ENCODE measurements at regions not wholly inside any gene's neighbourhood (a gene's known extent, or its start where the extent isn't known, plus 50 kb on each side); places are given as distances from the start of the nearest gene placed in this dataset.

DNA sequence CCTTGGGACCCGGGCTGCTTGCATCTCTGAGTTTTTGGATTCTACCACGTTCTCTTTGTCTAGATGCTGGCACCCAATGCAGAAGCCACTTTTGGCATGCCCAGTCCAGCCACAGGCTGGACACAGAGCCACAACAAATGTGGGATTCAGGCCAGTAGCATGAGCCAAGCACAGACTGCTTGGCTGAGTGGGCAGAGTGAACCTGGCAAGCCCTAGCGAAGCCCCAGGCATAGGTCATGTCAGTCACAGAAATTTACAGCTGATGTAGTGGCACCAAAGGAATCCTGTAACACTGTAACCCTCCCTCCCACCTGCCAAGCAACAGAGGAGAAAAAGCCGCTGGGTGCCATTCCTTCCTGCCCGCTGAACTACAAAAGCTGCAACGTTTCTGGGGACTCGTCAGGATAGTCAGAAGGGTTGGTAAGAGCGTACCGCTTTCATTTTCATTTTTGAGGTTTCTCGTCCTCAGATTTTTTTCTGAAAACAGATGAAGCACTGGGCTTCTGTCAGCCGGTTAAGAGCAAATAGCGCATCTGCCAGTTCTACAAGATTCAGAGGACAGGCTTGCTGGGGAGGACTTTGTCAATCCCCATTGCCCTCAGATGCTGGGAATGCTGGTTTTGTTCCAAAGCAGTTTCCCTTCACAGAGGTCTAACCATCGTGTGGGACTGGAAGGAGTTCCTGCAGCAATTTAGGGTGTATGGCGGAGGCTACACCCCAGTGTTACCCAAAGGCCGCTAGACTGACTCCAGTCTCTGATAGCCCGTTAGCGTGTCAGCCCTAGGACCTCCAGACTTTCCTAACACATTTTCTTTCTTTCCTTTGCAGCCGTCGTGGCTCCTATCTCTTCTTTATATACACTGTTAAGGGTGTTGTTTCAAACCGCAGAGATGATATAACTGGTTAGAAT is 399.0 kb downstream of the HTR1A start:
- H3K4me1 Mint-ChIP-seq, result no peaks in the 10 kb centered on the region
- no peaks in the 10 kb centered on the region for H3K27me3 Mint-ChIP-seq
- H3K36me3 Mint-ChIP-seq (ENCODE audit: low read depth), result no peaks in the 10 kb centered on the region
- peaks cover 18% of the 10 kb centered on the region for H3K9me3 Mint-ChIP-seq
- no peak overlapping the region for H3K27ac Mint-ChIP-seq
- no peak overlapping the region for H3K4me3 Mint-ChIP-seq
- ATAC-seq (replicated peaks), result no peak

DNA sequence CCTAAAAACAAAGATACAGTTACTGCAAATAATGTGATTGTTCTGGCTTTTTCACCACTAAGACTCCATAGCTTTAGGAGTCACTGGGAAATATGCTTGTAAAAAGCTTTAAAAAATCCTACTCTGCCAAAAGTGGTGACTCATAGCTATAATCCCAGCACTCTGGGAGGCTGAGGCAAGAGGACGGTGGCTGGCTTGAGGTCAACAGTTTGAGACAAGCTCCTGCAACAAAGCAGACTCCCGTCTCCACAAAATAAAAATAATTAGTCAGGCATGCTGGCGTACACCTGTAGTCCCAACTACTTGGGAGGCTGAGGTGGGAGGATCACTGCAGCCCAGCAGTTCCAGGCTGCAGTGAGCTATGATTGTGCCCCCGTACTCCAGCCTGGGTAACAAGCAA is 406.4 kb downstream of the HTR1A start:
- Mint-ChIP-seq H3K27ac (no peak overlapping the region), H3K27me3 (no peaks in the 10 kb centered on the region), H3K36me3 (ENCODE audit: low read depth) (no peaks in the 10 kb centered on the region), H3K4me3 (no peak overlapping the region), H3K9me3 (peaks cover 20% of the 10 kb centered on the region), H3K4me1 (no peaks in the 10 kb centered on the region)
- ATAC-seq (replicated peaks), result no peak

DNA sequence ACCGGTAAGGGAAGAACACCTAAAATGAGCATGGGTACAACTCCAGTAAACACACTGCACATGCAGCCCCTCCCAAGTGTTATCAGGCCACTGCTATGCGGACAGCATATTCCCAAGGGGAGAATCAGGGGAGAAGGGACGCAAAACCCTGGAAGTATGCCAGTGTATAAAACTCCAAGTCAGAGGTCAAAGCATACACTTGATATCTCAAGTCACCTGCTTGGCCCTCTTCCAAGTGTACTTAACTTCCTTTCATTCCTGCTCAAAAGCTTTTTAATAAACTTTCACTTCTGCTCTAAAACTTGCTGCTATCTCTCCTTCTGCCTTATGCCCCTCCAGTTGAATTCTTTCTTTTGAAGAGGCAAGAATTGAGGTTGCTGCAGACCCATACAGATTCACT is 408.1 kb downstream of the HTR1A start:
- Mint-ChIP-seq H3K27me3 (no peaks in the 10 kb centered on the region), H3K4me1 (no peaks in the 10 kb centered on the region), H3K27ac (no peak overlapping the region), H3K4me3 (no peak overlapping the region), H3K9me3 (peaks cover 10% of the 10 kb centered on the region), H3K36me3 (ENCODE audit: low read depth) (no peaks in the 10 kb centered on the region)
- no peak for ATAC-seq (replicated peaks)

DNA sequence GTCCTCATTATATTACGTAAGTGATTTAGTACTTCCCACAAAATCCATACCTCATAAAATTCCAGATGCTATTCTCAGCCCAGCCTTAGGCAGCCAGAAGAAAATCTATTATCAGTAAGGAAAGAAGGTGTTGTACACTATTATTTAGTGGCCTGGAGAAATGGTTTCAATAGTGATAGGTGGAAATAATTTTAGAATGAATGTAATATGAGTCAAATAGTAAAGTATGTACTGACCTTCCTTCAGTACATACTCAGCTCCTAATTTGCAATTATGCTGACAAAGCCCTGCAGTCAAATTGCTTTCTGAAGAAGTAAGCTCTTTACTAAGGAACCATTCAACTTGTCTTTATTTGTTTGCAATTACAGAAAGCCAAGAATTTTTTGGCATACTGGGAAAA is 409.2 kb downstream of the HTR1A start:
- Mint-ChIP-seq H3K27me3 (no peaks in the 10 kb centered on the region), H3K4me3 (no peak overlapping the region), H3K27ac (no peak overlapping the region), H3K9me3 (peaks cover 10% of the 10 kb centered on the region), H3K36me3 (ENCODE audit: low read depth) (no peaks in the 10 kb centered on the region), H3K4me1 (no peaks in the 10 kb centered on the region)
- ATAC-seq (replicated peaks), result no peak

DNA sequence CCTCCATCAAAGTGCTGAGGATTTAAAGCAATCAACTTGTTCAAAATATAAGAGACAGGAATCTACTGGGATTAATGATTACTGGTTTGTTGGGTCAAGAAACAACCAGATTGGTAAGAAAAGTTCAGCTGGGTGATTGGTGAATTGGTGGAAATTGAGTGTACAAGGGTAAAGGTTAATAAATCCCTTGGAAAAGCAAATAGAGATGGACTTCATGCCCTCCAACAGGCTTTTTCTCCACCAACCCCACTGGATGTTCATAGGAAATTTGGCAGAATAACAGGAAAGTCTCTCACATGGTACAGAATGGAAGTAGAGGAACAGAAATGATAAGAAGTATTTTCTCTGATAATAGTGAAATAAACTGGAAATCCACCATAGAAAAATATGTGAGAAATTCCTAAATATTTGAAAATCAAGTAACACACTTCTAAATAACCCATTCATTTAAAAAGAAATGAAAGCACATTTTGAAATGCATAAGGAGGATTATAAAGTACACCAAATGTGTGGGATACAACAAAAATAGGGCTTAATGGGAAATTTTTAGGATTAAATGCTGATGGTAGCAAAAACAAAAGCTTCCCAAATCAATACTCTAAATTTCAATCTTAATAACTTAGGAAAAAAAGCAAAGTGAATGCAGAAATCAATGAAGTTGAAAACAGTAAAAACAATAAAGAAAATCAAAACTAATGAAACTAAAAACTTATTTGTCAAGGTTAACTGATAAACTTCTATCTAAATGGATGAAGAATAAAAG is 426.2 kb downstream of the HTR1A start:
- no peaks in the 10 kb centered on the region for H3K27me3 Mint-ChIP-seq

DNA sequence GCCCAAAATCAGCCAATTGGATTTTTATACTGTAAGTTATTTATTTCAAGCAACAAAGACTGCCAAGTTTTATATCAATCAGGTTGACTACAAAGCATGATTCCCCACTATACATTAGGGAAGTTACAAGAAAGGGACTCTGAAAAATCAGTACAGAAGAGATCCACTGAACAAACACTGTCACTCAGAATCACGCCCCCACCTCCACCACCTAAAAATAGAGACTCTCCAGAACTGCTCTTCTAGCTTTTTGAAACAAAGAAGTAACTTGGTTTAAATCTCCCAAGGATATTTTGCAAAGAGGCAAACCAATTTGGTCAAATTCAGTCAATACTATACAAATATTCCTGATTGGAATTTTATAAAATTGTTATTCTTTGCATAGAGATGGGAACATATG is 438.0 kb downstream of the HTR1A start:
- H3K27ac Mint-ChIP-seq, result no peak overlapping the region
- ATAC-seq (replicated peaks), result no peak
- no peak overlapping the region for H3K4me3 Mint-ChIP-seq
- H3K36me3 Mint-ChIP-seq (ENCODE audit: low read depth), result no peaks in the 10 kb centered on the region
- peaks cover 13% of the 10 kb centered on the region for H3K9me3 Mint-ChIP-seq
- H3K4me1 Mint-ChIP-seq, result no peaks in the 10 kb centered on the region
- no peaks in the 10 kb centered on the region for H3K27me3 Mint-ChIP-seq

More for the DNA sequence above, 426.2 kb downstream of the HTR1A start:
- Mint-ChIP-seq H3K4me3 (no peak overlapping the region), H3K36me3 (ENCODE audit: low read depth) (no peaks in the 10 kb centered on the region), H3K9me3 (peaks cover 6% of the 10 kb centered on the region), H3K27ac (no peak overlapping the region), H3K4me1 (no peaks in the 10 kb centered on the region)
- no peak for ATAC-seq (replicated peaks)

DNA sequence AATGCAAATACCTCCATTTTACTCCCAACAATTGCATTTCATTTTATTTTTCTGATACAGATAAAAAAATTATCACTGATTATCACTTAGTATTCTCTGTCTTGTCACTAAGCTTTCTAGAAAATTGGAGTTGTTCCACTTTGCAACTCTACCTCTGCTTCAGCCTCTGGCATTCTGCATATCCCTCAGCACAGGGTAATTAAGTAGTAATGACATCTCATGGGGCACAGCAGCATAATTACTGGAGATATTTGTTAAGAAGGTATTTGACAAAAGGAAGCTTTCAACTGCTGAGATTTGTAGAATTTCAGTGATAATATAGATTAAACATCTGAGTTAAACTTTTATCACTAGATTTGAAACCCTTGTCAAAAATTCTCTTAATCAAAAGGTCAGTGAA is 446.2 kb downstream of the HTR1A start:
- Mint-ChIP-seq H3K4me1 (no peaks in the 10 kb centered on the region), H3K9me3 (peaks cover 2% of the 10 kb centered on the region), H3K27me3 (no peaks in the 10 kb centered on the region), H3K36me3 (ENCODE audit: low read depth) (no peaks in the 10 kb centered on the region), H3K4me3 (no peak overlapping the region), H3K27ac (no peak overlapping the region)
- no peak for ATAC-seq (replicated peaks)

DNA sequence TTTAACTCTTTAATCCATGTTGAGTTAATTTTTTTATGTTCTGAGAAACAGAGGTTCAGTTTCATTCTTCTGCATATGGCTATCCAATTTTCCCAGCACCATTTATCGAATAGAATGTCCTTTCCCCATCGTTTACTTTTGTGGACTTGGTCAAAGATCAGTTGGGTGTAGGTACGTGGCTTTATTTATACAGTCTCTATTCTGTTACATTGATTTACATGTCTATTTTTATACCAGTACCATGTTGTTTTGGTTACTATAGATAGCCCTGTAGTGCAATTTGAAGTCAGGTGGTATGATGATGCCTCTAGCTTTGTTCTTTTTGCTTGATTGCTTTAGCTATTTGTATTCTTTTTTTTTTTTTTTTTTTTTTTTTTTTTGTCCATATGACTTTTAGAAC is 462.0 kb downstream of the HTR1A start:
- no peaks in the 10 kb centered on the region for H3K27me3 Mint-ChIP-seq
- peaks cover 15% of the 10 kb centered on the region for H3K9me3 Mint-ChIP-seq
- ATAC-seq (replicated peaks), result no peak
- H3K4me3 Mint-ChIP-seq, result no peak overlapping the region
- H3K36me3 Mint-ChIP-seq (ENCODE audit: low read depth), result no peaks in the 10 kb centered on the region
- no peak overlapping the region for H3K27ac Mint-ChIP-seq
- no peaks in the 10 kb centered on the region for H3K4me1 Mint-ChIP-seq

DNA sequence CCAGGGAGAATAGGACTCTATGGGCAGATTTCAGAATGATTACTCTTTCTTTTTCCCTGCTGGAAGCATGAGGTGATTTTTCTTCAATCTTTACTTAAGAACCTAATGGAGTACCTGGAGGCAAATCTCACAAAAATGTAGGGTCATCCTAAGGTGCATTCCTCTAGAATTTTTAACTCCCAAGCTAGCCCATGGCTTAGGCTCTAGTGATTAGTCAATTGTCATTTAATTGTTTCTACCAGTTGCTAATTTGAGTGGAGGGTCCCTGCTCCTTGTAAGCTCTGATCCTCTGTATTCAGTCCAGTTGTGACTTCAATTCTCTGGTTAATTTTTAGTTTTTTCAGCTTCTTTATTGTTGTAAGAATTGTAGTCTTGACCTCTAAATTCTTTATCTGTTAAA is 467.0 kb downstream of the HTR1A start:
- no peak for ATAC-seq (replicated peaks)
- Mint-ChIP-seq H3K4me1 (no peaks in the 10 kb centered on the region), H3K9me3 (no peaks in the 10 kb centered on the region), H3K36me3 (ENCODE audit: low read depth) (no peaks in the 10 kb centered on the region), H3K27me3 (no peaks in the 10 kb centered on the region), H3K4me3 (no peak overlapping the region), H3K27ac (no peak overlapping the region)

DNA sequence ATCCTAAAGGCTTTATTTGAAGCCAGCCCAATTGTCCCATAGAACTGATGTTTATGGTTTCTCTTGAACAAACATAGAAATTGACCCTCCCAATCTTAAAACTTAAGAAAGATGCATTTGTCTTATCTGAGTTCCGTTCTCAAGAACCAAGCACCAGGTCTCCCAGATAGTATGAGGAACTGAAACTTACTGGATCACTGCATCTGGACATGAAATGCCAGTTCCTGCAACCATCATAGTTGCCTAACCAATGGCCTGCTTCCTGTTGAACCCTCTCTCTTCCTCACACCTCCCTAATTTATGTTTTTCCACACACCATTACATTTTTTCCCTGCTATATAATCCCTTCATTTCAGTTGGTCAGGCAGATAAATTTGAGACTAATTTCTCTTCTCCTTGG is 478.9 kb downstream of the HTR1A start:
- Mint-ChIP-seq H3K36me3 (ENCODE audit: low read depth) (no peaks in the 10 kb centered on the region), H3K27ac (no peak overlapping the region), H3K27me3 (no peaks in the 10 kb centered on the region), H3K9me3 (peaks cover 18% of the 10 kb centered on the region), H3K4me1 (no peaks in the 10 kb centered on the region), H3K4me3 (no peak overlapping the region)
- ATAC-seq (replicated peaks), result no peak

DNA sequence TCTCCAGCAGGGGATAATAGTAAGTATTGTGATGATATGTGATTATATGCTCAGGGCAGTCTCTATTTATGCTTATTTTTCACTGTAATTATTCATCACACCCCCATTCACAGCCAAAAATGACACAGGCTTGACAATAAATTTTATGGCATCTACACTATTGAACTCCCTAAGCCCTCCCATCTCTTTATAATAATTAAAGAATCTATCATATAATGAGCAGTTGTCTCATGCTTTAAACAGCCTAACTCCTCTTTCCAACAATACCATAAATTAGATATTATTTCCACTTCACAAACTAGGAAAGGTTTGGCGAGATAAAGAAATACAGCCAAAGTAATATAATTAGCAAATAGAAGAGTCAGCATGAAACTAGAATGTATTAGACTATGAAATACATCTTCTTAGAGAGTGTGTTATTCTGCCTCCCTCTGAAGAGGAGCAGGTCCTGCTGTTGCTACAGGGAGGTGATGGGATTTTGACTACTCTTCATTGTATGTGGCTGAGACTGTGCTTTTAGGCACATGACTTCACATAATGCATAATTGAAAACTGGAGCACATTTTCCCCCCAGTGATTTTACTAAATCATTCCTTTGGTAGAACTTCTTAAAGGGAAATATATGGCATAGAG is 488.8 kb downstream of the HTR1A start:
- Mint-ChIP-seq H3K36me3 (ENCODE audit: low read depth) (no peaks in the 10 kb centered on the region), H3K9me3 (peaks cover 9% of the 10 kb centered on the region), H3K27ac (no peak overlapping the region), H3K27me3 (no peaks in the 10 kb centered on the region), H3K4me3 (no peak overlapping the region), H3K4me1 (no peaks in the 10 kb centered on the region)
- no peak for ATAC-seq (replicated peaks)

DNA sequence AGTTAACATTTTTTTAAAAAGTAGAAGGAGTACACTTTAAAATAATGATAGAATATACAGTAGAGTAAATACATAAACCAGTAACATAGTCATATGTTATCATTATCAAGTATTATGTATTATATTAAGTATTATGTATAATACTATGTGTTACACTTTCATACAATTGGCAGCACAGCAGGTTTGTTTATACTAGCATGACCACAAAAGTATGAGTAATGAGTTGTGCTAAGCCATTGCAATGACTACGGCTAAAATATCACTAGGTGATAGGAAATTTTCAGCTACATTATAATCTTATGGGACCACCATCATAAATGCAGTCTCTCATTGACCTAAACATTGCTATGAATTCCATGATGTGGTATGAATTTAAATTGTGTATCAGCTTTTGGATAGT is 506.0 kb downstream of the HTR1A start:
- Mint-ChIP-seq H3K27me3 (no peaks in the 10 kb centered on the region), H3K27ac (no peak overlapping the region), H3K4me1 (no peaks in the 10 kb centered on the region), H3K9me3 (no peaks in the 10 kb centered on the region), H3K36me3 (ENCODE audit: low read depth) (no peaks in the 10 kb centered on the region), H3K4me3 (no peak overlapping the region)
- ATAC-seq (replicated peaks), result no peak

DNA sequence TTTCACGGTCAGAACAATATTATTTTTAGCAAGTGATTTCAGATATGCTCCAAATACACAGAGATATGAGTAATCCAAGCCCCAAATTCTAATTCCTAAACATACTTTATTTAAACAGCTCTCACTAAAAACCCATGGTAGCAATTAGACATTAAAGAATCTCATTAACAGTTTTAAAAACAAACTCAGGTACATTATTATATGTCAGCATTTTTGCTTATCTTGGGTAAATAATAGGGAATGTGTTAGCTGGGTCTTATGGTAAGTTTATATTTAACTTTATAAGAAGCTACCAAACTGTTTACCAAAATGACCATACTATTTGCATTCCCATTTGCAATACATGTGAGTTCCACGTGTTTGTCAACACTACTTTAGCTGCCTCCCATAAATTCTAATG is 511.1 kb downstream of the HTR1A start:
- no peak for ATAC-seq (replicated peaks)
- no peak overlapping the region for H3K27ac Mint-ChIP-seq
- H3K9me3 Mint-ChIP-seq, result no peaks in the 10 kb centered on the region
- H3K27me3 Mint-ChIP-seq, result no peaks in the 10 kb centered on the region
- no peaks in the 10 kb centered on the region for H3K4me1 Mint-ChIP-seq
- H3K36me3 Mint-ChIP-seq (ENCODE audit: low read depth), result no peaks in the 10 kb centered on the region
- no peak overlapping the region for H3K4me3 Mint-ChIP-seq

DNA sequence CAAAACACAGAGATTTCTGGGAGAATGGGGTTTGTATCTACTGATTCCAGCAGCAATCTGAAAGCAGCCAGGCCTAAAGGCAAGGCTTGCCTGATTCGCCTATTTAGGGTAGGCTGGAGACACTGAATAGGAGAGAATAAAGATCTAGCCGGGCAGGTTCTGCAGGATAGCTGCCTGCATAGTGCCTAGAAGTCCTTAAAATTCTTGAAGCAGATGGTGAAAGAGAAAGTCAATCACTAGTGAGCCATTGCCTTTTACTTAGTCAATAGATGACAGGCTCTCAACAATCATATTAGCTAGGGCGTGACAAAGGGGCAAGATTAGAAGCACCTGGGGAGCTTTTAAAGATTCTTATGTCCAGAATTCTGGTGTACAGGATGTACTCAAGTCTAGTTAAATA is 522.7 kb downstream of the HTR1A start:
- no peaks in the 10 kb centered on the region for H3K27me3 Mint-ChIP-seq
- ATAC-seq (replicated peaks), result no peak
- H3K4me1 Mint-ChIP-seq, result no peaks in the 10 kb centered on the region
- H3K27ac Mint-ChIP-seq, result no peak overlapping the region
- H3K36me3 Mint-ChIP-seq (ENCODE audit: low read depth), result no peaks in the 10 kb centered on the region
- no peak overlapping the region for H3K4me3 Mint-ChIP-seq
- H3K9me3 Mint-ChIP-seq, result peaks cover 15% of the 10 kb centered on the region

DNA sequence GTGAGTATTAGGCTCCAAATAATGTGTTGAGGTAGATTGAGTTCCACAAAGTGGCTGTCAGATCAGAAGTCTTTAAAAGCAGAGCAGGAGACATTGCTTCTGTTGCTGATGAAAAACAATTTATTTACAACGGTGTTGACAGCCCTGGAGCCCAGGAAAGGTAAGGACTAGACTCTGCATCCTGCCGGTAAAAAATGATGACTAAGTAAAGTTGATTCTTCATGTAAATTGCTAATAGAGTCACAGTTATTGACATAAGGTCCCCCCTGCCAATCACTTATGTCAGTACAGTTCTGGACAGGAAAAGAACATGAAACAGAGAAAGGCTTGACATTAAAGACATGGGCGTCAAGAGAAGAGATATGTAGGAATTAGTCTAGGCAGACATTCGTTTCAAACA is 552.5 kb downstream of the HTR1A start:
- no peak overlapping the region for H3K27ac Mint-ChIP-seq
- H3K9me3 Mint-ChIP-seq, result peaks cover 3% of the 10 kb centered on the region
- no peak overlapping the region for H3K4me3 Mint-ChIP-seq
- ATAC-seq (replicated peaks), result no peak
- H3K36me3 Mint-ChIP-seq (ENCODE audit: low read depth), result no peaks in the 10 kb centered on the region
- no peaks in the 10 kb centered on the region for H3K4me1 Mint-ChIP-seq
- H3K27me3 Mint-ChIP-seq, result no peaks in the 10 kb centered on the region

All from activated T-helper 17 cell treated with anti-CD3 and anti-CD28 coated beads, Interleukin-2, amount 50 U/mL, for 72 hours (primary cell).